SK-N-SH (cell line): ENCODE measurements at regions not wholly inside any gene's neighbourhood (a gene's known extent, or its start where the extent isn't known, plus 50 kb on each side); places are given as distances from the start of the nearest gene placed in this dataset.
A peak's percentile ranks its signal among the peaks of the same experiment; 100 is the strongest.

Experiments
- CTCF ChIA-PET: fragments of 300-600, 350-600 bp; formaldehyde crosslinking; extraction: SDS; loops from one replicate; lab custom pipeline; 2021; lab: Yijun Ruan, JAX
- POLR2A ChIA-PET: fragments of 350-600 bp; sonication (Branson Sonifier 250); formaldehyde crosslinking; extraction: SDS; loops from one replicate; lab custom pipeline; 2020; ENCODE audit warnings: antibody characterized with exemption, inconsistent platforms; lab: Yijun Ruan, JAX
- DNase-seq: peaks from one replicate; pipeline ENCODE4 v3.0.0; 2012
- H2AFZ ChIP-seq: fragments of 200-600 bp; sonication (generic); 2 replicates; pipeline ENCODE4 v1.8.1; 2016; ENCODE audit warnings: antibody characterized with exemption, mild to moderate bottlenecking, low read depth
- H3F3A ChIP-seq: fragments of 200-600 bp; sonication (generic); replicated peaks from 2 replicates; pipeline ENCODE3; 2016; ENCODE audit warnings: antibody characterized with exemption, mild to moderate bottlenecking; ENCODE audit not compliant: insufficient read depth
- H3K27ac ChIP-seq, 2 experiments: fragments of 200-500 bp in 1 of 2; fragments of 200-600 bp in 1 of 2; sonication (Bioruptor generic) in 1 of 2; sonication (generic), shearing (Covaris generic) in 1 of 2; 2 replicates each; pipeline versions ENCODE4 v1.5.1 to v1.6.1; 2014 to 2016; ENCODE audit warnings: low read depth in 2 of 2, inconsistent platforms in 1 of 2, low read length in 1 of 2, mild to moderate bottlenecking in 1 of 2, mixed read lengths in 1 of 2
- H3K27me3 ChIP-seq: fragments of 200-600 bp; sonication (generic), shearing (Covaris generic); 2 replicates; pipeline ENCODE4 v1.6.1; 2016; ENCODE audit warnings: mixed run types; ENCODE audit not compliant: insufficient read depth
- H3K36me3 ChIP-seq, 2 experiments: fragments of 200-500 bp in 1 of 2; fragments of 200-600 bp in 1 of 2; sonication (Bioruptor generic) in 1 of 2; sonication (generic) in 1 of 2; replicated peaks in 1 of 2; 2 replicates each; pipeline versions ENCODE3 to v1.5.1; 2014 to 2016; ENCODE audit warnings: low read length in 1 of 2, mild to moderate bottlenecking in 1 of 2; ENCODE audit not compliant: insufficient read depth in 2 of 2, control insufficient read depth in 1 of 2
- H3K4me1 ChIP-seq, 2 experiments: fragments of 200-500 bp in 1 of 2; fragments of 200-600 bp in 1 of 2; sonication (Bioruptor generic) in 1 of 2; sonication (generic), shearing (Covaris generic) in 1 of 2; 2 replicates each; pipeline versions ENCODE4 v1.5.1 to v1.6.1; 2014 to 2016; ENCODE audit warnings: low read depth in 1 of 2, low read length in 1 of 2, mixed run types in 1 of 2; ENCODE audit not compliant: insufficient read depth in 2 of 2, control insufficient read depth in 1 of 2
- H3K4me2 ChIP-seq: fragments of 200-600 bp; sonication (generic), shearing (Covaris generic); 2 replicates; pipeline ENCODE4 v1.6.1; 2017; ENCODE audit warnings: mixed run types
- H3K4me3 ChIP-seq, 2 experiments: fragments of 200-500 bp in 1 of 2; fragments of 200-600 bp in 1 of 2; sonication (Bioruptor generic) in 1 of 2; sonication (generic), shearing (Covaris generic) in 1 of 2; 2 replicates each; pipeline versions ENCODE4 v1.5.1 to v1.8.1; 2014 to 2016; ENCODE audit warnings: low read depth in 2 of 2, inconsistent platforms in 1 of 2, low read length in 1 of 2, mild to moderate bottlenecking in 1 of 2, mixed read lengths in 1 of 2, moderate library complexity in 1 of 2
- H3K79me2 ChIP-seq: fragments of 200-600 bp; sonication (generic); 2 replicates; pipeline ENCODE4 v1.8.1; 2017; ENCODE audit warnings: mild to moderate bottlenecking; ENCODE audit not compliant: insufficient read depth
- H3K9ac ChIP-seq: fragments of 200-600 bp; sonication (generic); 2 replicates; pipeline ENCODE4 v1.6.1; 2017; ENCODE audit warnings: mixed run types
- H3K9me2 ChIP-seq: fragments of 200-600 bp; sonication (generic); 2 replicates; pipeline ENCODE4 v1.6.1; 2017; ENCODE audit warnings: mixed run types
- H3K9me3 ChIP-seq: fragments of 200-600 bp; sonication (generic); 2 replicates; pipeline ENCODE4 v1.6.1; 2017; ENCODE audit warnings: mixed run types, mild to moderate bottlenecking, moderate library complexity
- H4K20me1 ChIP-seq: fragments of 200-600 bp; sonication (generic); 2 replicates; pipeline ENCODE4 v1.6.1; 2017; ENCODE audit warnings: mild to moderate bottlenecking, mixed run types; ENCODE audit not compliant: insufficient read depth
- FOSL2 ChIP-seq: IDR thresholded peaks from 2 replicates; pipeline ENCODE4 v1.4.0; 2012; ENCODE audit warnings: low read depth, mild to moderate bottlenecking, moderate library complexity, borderline replicate concordance
- GABPA ChIP-seq: IDR thresholded peaks from 2 replicates; pipeline ENCODE4 v1.4.0; 2012; ENCODE audit warnings: low read depth, mild to moderate bottlenecking
- JUND ChIP-seq: IDR thresholded peaks from 2 replicates; pipeline ENCODE4 v1.4.0; 2012
- MEF2A ChIP-seq: IDR thresholded peaks from 2 replicates; pipeline ENCODE4 v1.4.0; 2012; ENCODE audit warnings: low read depth, borderline replicate concordance
- MXI1 ChIP-seq: IDR thresholded peaks from 2 replicates; pipeline ENCODE4 v1.6.1; 2012; ENCODE audit warnings: mild to moderate bottlenecking, low read depth, low read length, improper control_type of control experiment
- NFIC ChIP-seq: IDR thresholded peaks from 2 replicates; pipeline ENCODE4 v1.4.0; 2012; ENCODE audit warnings: borderline replicate concordance
- NRF1 ChIP-seq: IDR thresholded peaks from 2 replicates; pipeline ENCODE4 v1.6.1; 2012; ENCODE audit warnings: low read depth, mild to moderate bottlenecking, low read length
- POLR2AphosphoS5 ChIP-seq: IDR thresholded peaks from 2 replicates; pipeline ENCODE4 v1.6.1; 2012; ENCODE audit warnings: low read depth, low read length
- RFX5 ChIP-seq: IDR thresholded peaks from 2 replicates; pipeline ENCODE4 v1.6.1; 2012; ENCODE audit warnings: mild to moderate bottlenecking, improper control_type of control experiment, low read length
- SMC3 ChIP-seq: IDR thresholded peaks from 2 replicates; pipeline ENCODE4 v1.6.1; 2012; ENCODE audit warnings: low read depth, low read length, improper control_type of control experiment
- TCF12 ChIP-seq: IDR thresholded peaks from 2 replicates; pipeline ENCODE4 v1.4.0; 2012
- YY1 ChIP-seq: IDR thresholded peaks from 2 replicates; pipeline ENCODE4 v1.4.0; 2012; ENCODE audit warnings: low read depth, mild to moderate bottlenecking
- WGBS: methylation state at CpG from one replicate; pipeline ENCODE4 v1.1.6; 2017; ENCODE audit warnings: low lambda C conversion rate; 5-methylcytosine and 5-hydroxymethylcytosine counted together
- TF ChIP-seq, protein P1 (sequence below): IDR thresholded peaks from 2 replicates; pipeline ENCODE4; 2012
- TF ChIP-seq, protein P2 (sequence below): fragments of 200-600 bp; sonication (generic); IDR thresholded peaks from 2 replicates; pipeline ENCODE4 v1.6.1; 2017; ENCODE audit warnings: antibody characterized with exemption, mild to moderate bottlenecking, moderate library complexity
- TF ChIP-seq, protein P3 (sequence below): IDR thresholded peaks from 2 replicates; pipeline ENCODE4 v1.4.0; 2012; ENCODE audit warnings: low read depth
- TF ChIP-seq, protein P4 (sequence below): IDR thresholded peaks from 2 replicates; pipeline ENCODE4 v1.6.1; 2012; ENCODE audit warnings: mild to moderate bottlenecking, low read depth, low read length, moderate library complexity

DNA sequence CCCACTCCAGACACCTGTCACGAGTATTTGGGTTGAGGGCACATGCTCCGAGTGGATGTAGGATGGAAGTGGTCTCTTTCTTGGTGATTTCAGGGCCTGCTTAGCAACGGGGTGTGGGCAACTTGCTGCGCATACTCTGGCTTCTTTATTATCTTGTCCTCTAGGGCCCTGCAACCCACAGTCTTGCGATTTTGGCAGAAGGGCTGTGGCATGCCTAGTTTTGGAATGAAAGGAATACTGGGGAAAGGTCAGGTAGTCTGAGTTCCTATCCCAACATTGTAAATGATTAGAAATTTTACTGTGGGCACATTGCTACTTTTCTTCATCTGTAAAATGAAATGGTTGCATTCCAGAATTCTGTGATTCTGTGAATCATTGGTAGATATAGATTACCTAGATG lies 74.3 kb downstream of the ACTBL2 start:
- TF ChIP-seq NFIC (no peak), YY1 (no peak), MXI1 (no peak), POLR2AphosphoS5 (no peak), FOSL2 (no peak), GABPA (no peak), NRF1 (no peak), JUND (no peak), SMC3 (no peak), MEF2A (no peak), RFX5 (no peak), TCF12 (no peak)
- TF ChIP-seq, protein P1, sequence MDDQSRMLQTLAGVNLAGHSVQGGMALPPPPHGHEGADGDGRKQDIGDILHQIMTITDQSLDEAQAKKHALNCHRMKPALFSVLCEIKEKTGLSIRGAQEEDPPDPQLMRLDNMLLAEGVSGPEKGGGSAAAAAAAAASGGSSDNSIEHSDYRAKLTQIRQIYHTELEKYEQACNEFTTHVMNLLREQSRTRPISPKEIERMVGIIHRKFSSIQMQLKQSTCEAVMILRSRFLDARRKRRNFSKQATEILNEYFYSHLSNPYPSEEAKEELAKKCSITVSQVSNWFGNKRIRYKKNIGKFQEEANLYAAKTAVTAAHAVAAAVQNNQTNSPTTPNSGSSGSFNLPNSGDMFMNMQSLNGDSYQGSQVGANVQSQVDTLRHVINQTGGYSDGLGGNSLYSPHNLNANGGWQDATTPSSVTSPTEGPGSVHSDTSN = no peak
- TF ChIP-seq, protein P2, sequence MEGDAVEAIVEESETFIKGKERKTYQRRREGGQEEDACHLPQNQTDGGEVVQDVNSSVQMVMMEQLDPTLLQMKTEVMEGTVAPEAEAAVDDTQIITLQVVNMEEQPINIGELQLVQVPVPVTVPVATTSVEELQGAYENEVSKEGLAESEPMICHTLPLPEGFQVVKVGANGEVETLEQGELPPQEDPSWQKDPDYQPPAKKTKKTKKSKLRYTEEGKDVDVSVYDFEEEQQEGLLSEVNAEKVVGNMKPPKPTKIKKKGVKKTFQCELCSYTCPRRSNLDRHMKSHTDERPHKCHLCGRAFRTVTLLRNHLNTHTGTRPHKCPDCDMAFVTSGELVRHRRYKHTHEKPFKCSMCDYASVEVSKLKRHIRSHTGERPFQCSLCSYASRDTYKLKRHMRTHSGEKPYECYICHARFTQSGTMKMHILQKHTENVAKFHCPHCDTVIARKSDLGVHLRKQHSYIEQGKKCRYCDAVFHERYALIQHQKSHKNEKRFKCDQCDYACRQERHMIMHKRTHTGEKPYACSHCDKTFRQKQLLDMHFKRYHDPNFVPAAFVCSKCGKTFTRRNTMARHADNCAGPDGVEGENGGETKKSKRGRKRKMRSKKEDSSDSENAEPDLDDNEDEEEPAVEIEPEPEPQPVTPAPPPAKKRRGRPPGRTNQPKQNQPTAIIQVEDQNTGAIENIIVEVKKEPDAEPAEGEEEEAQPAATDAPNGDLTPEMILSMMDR = no peak
- TF ChIP-seq, protein P3, sequence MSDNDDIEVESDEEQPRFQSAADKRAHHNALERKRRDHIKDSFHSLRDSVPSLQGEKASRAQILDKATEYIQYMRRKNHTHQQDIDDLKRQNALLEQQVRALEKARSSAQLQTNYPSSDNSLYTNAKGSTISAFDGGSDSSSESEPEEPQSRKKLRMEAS = no peak
- H3F3A ChIP-seq = peaks cover 3% of the 10 kb centered on the region
- H3K4me2 ChIP-seq = no peak overlapping the region
- no peak overlapping the region for H2AFZ ChIP-seq
- 75% methylated on average over 5 of the region's 5 CpGs for WGBS
- H3K27me3 ChIP-seq = no peaks in the 10 kb centered on the region
- no peak for DNase-seq
- H3K9ac ChIP-seq = no peak overlapping the region
- H3K9me2 ChIP-seq = no peaks in the 10 kb centered on the region
- H3K27ac ChIP-seq = peak overlapping the region in 1 of 2 experiments; percentile 73; a peak in 2 of 4 replicates
- no peak overlapping the region for H3K4me3 ChIP-seq
- no peaks in the 10 kb centered on the region for H3K9me3 ChIP-seq
- H3K4me1 ChIP-seq = peaks cover 0 to 10% of the 10 kb centered on the region in 2 experiments; a peak in 3 of 4 replicates
- H3K36me3 ChIP-seq = no peaks in the 10 kb centered on the region
- ChIA-PET POLR2A (no interaction called here), CTCF (interaction anchor here (1.0 to 1.1 kb wide), 2 partner anchors 110 to 371 kb away, joined by 3 to 4 read pairs; no protein-coding TSS in a partner anchor)
- no peaks in the 10 kb centered on the region for H4K20me1 ChIP-seq
- no peaks in the 10 kb centered on the region for H3K79me2 ChIP-seq

DNA sequence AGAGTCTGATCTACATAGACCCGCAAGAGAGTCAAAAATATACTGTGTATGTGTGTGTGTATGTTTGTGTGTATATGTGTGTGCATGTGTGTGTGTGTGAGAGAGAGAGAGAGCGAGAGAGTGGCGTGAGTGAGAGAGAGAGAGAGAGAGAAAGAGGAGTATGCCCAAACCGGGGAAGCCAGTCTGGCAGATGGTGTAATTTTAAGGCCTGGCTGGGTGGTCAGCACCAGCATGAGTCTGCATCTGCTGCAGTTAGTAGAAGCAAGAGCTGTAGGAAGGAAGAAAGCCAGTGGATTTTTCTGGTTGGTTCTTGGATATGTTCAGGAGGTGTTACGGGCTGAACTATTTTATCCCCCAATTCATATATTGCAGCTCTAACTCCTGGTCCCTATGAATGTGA lies 75.2 kb downstream of the ACTBL2 start:
- no peaks in the 10 kb centered on the region for H3K27me3 ChIP-seq
- no peaks in the 10 kb centered on the region for H3K36me3 ChIP-seq
- no peak for DNase-seq
- H3K4me2 ChIP-seq = no peak overlapping the region
- H3K4me3 ChIP-seq = no peak overlapping the region
- H2AFZ ChIP-seq = no peak overlapping the region
- H3K9me2 ChIP-seq = no peaks in the 10 kb centered on the region
- 80% methylated on average over 5 of the region's 5 CpGs for WGBS
- H3K9me3 ChIP-seq = no peaks in the 10 kb centered on the region
- no peaks in the 10 kb centered on the region for H4K20me1 ChIP-seq
- TF ChIP-seq YY1 = no peak
- TF ChIP-seq, protein P4, sequence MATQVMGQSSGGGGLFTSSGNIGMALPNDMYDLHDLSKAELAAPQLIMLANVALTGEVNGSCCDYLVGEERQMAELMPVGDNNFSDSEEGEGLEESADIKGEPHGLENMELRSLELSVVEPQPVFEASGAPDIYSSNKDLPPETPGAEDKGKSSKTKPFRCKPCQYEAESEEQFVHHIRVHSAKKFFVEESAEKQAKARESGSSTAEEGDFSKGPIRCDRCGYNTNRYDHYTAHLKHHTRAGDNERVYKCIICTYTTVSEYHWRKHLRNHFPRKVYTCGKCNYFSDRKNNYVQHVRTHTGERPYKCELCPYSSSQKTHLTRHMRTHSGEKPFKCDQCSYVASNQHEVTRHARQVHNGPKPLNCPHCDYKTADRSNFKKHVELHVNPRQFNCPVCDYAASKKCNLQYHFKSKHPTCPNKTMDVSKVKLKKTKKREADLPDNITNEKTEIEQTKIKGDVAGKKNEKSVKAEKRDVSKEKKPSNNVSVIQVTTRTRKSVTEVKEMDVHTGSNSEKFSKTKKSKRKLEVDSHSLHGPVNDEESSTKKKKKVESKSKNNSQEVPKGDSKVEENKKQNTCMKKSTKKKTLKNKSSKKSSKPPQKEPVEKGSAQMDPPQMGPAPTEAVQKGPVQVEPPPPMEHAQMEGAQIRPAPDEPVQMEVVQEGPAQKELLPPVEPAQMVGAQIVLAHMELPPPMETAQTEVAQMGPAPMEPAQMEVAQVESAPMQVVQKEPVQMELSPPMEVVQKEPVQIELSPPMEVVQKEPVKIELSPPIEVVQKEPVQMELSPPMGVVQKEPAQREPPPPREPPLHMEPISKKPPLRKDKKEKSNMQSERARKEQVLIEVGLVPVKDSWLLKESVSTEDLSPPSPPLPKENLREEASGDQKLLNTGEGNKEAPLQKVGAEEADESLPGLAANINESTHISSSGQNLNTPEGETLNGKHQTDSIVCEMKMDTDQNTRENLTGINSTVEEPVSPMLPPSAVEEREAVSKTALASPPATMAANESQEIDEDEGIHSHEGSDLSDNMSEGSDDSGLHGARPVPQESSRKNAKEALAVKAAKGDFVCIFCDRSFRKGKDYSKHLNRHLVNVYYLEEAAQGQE = no peak
- no peak for TF ChIP-seq MXI1
- TF ChIP-seq FOSL2 = no peak
- no peak for TF ChIP-seq SMC3
- peaks cover 0 to 14% of the 10 kb centered on the region in 2 experiments; a peak in 3 of 4 replicates for H3K4me1 ChIP-seq
- no peak overlapping the region for H3K9ac ChIP-seq
- ChIA-PET CTCF (interaction anchor here (1.1 kb wide), 1 partner anchor 109 kb away, joined by 4 read pairs; no protein-coding TSS in a partner anchor), POLR2A (no interaction called here)
- H3K79me2 ChIP-seq = no peaks in the 10 kb centered on the region
- H3K27ac ChIP-seq = no peak overlapping the region
- H3F3A ChIP-seq = peaks cover 2% of the 10 kb centered on the region
